HG02678 (cell line): ENCODE measurements at regions not wholly inside any gene's neighbourhood (a gene's known extent, or its start where the extent isn't known, plus 50 kb on each side); places are given as distances from the start of the nearest gene placed in this dataset.
"Not testable (repeated sequence)": the region's sequence is repeated elsewhere in the genome, so short reads cannot be mapped to it uniquely, and the experiment has no call there.

Source experiments
- ATAC-seq: cut with Tn5 transposase; IDR thresholded peaks from one replicate; pipeline ENCODE4 v1.9.1; 2021; ENCODE audit warnings: mild to moderate bottlenecking, moderate library complexity; ENCODE audit not compliant: unreplicated experiment

GRCh38 chr1:89436856-89437255 is 73.0 kb downstream of the GBP6 start:
- no peak for ATAC-seq

GRCh38 chr1:89438301-89438700 is 74.4 kb downstream of the GBP6 start:
- not testable (repeated sequence) for ATAC-seq

GRCh38 chr1:89440911-89441310 is 77.1 kb downstream of the GBP6 start:
- no peak for ATAC-seq

- no peak for ATAC-seq
Measured at GRCh38 chr1:89444791-89445190, 79.8 kb upstream of the LRRC8B start.

GRCh38 chr1:89451011-89451410 is 73.6 kb upstream of the LRRC8B start:
- ATAC-seq = peak; percentile 54

GRCh38 chr1:89453123-89453972 is 71.3 kb upstream of the LRRC8B start:
- ATAC-seq = no peak

GRCh38 chr1:89454845-89455521 is 69.6 kb upstream of the LRRC8B start:
- no peak for ATAC-seq

GRCh38 chr1:89457046-89457445 is 67.6 kb upstream of the LRRC8B start:
- no peak for ATAC-seq

- no peak for ATAC-seq
Measured at GRCh38 chr1:89459081-89459480, 65.5 kb upstream of the LRRC8B start.

- no peak for ATAC-seq
Measured at GRCh38 chr1:89460325-89460724, 64.3 kb upstream of the LRRC8B start.

- ATAC-seq = no peak
Measured at GRCh38 chr1:89462250-89462649, 62.4 kb upstream of the LRRC8B start.

GRCh38 chr1:89464008-89464407 is 60.6 kb upstream of the LRRC8B start:
- no peak for ATAC-seq

- no peak for ATAC-seq
Measured at GRCh38 chr1:89465201-89465600, 59.4 kb upstream of the LRRC8B start.

- no peak for ATAC-seq
Measured at GRCh38 chr1:89466307-89466930, 58.2 kb upstream of the LRRC8B start.

- no peak for ATAC-seq
Measured at GRCh38 chr1:89472253-89472652, 52.4 kb upstream of the LRRC8B start.

- no peak for ATAC-seq
Measured at GRCh38 chr1:89472886-89473417, 51.7 kb upstream of the LRRC8B start.
